ENCODE measurements at regions not wholly inside any gene's neighbourhood (a gene's known extent, or its start where the extent isn't known, plus 50 kb on each side); places are given as distances from the start of the nearest gene placed in this dataset.

DNA sequence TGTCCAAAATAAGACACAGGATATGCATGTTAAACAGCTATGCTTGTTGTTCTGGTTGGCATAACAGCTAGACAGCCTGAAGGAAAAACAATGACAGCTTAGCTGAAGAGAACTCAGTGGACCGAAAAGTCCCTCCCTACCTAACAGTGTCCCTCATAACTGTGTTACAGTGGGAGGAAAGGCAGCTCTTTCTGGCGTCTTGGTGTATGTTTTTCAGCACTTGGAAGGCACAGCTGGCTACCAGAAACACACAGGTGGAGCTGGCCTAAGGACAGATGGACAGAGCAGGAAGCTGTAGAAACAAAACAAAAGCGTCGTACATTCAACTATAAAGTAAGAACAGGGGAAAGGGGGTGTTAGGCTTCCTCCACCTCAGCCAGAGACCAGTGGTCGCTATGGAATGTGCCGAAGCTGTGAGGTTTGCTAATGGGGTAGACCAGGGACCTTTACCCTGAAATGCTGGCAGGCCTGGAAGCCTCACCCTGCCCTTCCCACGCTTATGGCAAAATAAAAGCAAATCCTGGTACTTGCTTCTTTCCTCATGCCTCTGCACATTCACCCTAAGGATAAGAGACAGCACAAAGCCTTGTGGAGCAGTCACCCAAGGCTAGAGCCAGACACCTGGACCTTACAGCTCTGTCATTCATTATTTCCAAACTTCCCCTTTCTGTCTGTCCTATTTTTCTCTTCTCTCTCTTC lies 103.5 kb upstream of the TRIB2 start:
- peak; percentile 59 for DNase-seq (ENCODE audit: low spot score)
- Histone ChIP-seq H3K79me2 (ENCODE audit: insufficient read depth, low read depth, low read length) (no peaks in the 10 kb centered on the region), H2AFZ (ENCODE audit: low read length) (peak overlapping the region; percentile 77), H3K9me3 (ENCODE audit: low read length) (no peaks in the 10 kb centered on the region), H4K20me1 (ENCODE audit: insufficient read depth, low read length) (no peaks in the 10 kb centered on the region), H3K4me1 (ENCODE audit: insufficient read depth, low read length, poor library complexity, severe bottlenecking) (peaks cover 40% of the 10 kb centered on the region), H3K4me3 (ENCODE audit: low read depth, low read length, poor library complexity, severe bottlenecking) (peak overlapping the region; percentile 10), H3K27ac (ENCODE audit: low read depth, low read length, poor library complexity, severe bottlenecking) (peak overlapping the region; percentile 33), H3K36me3 (ENCODE audit: insufficient read depth, low read length) (no peaks in the 10 kb centered on the region), H3K9me2 (ENCODE audit: insufficient read depth, low read length) (no peaks in the 10 kb centered on the region), H3K4me2 (ENCODE audit: low read length) (peak overlapping the region; percentile 61)
- TF ChIP-seq EZH2phosphoT487 (IDR thresholded peaks at IDR 0.05; ENCODE audit: borderline replicate concordance, low read depth, low read length): no peak
- TF ChIP-seq, protein P1, sequence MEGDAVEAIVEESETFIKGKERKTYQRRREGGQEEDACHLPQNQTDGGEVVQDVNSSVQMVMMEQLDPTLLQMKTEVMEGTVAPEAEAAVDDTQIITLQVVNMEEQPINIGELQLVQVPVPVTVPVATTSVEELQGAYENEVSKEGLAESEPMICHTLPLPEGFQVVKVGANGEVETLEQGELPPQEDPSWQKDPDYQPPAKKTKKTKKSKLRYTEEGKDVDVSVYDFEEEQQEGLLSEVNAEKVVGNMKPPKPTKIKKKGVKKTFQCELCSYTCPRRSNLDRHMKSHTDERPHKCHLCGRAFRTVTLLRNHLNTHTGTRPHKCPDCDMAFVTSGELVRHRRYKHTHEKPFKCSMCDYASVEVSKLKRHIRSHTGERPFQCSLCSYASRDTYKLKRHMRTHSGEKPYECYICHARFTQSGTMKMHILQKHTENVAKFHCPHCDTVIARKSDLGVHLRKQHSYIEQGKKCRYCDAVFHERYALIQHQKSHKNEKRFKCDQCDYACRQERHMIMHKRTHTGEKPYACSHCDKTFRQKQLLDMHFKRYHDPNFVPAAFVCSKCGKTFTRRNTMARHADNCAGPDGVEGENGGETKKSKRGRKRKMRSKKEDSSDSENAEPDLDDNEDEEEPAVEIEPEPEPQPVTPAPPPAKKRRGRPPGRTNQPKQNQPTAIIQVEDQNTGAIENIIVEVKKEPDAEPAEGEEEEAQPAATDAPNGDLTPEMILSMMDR (conservative IDR thresholded peaks at IDR 0.05; ENCODE audit: low read length): no peak
- BruUV-seq (replicated peaks): no TSS peak
- intact Hi-C loops (cut with micrococcal nuclease; ENCODE audit: unreplicated experiment): no loop called here
- ChIA-PET CTCF (ENCODE audit: unreplicated experiment) (interaction anchor here (0.5 to 1.5 kb wide), 2 partner anchors 23 to 637 kb away, joined by 3 to 6 read pairs; no protein-coding TSS in a partner anchor), POLR2A (interaction anchor here (0.6 to 3.2 kb wide), 19 partner anchors 8 to 488 kb away, joined by 3 to 33 read pairs (median 4); partner anchors contain the start of gene TRIB2)

DNA sequence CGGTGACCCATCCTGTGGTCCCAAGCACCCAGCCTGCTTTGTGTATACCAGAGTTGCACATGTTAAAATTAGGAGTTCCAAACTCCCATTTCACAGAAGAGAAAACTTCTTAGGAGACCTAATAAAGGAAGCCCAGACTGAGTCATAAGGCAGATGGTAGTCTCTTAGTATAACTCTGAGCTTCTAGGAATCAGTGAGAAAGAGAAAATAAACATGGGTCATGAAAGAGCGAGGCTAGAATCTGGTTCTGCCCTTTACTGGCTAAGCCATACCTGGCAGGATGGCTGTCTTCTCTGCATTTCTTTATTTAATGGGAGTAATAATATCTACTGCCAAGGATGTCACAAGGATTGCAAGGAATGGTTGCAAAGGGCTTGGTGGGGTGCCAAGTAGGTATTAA lies 101.2 kb upstream of the TRIB2 start:
- H2AFZ ChIP-seq (ENCODE audit: low read length): no peak overlapping the region
- H3K9me3 ChIP-seq (ENCODE audit: low read length): no peaks in the 10 kb centered on the region
- intact Hi-C loops (cut with micrococcal nuclease; ENCODE audit: unreplicated experiment): loop anchor here (5.0 kb wide), 1 partner anchor 102 kb away; the partner anchor contains the start of gene TRIB2
- H3K9me2 ChIP-seq (ENCODE audit: insufficient read depth, low read length): no peaks in the 10 kb centered on the region
- no peak for DNase-seq (ENCODE audit: low spot score)
- POLR2A ChIA-PET: no interaction called here
- H3K79me2 ChIP-seq (ENCODE audit: insufficient read depth, low read depth, low read length): no peaks in the 10 kb centered on the region
- BruUV-seq (replicated peaks): no TSS peak
- no peaks in the 10 kb centered on the region for H4K20me1 ChIP-seq (ENCODE audit: insufficient read depth, low read length)
- H3K36me3 ChIP-seq (ENCODE audit: insufficient read depth, low read length): no peaks in the 10 kb centered on the region
- CTCF ChIA-PET (ENCODE audit: unreplicated experiment): no interaction called here
- no peak overlapping the region for H3K4me2 ChIP-seq (ENCODE audit: low read length)
- TF ChIP-seq EZH2phosphoT487 (IDR thresholded peaks at IDR 0.05; ENCODE audit: borderline replicate concordance, low read depth, low read length): no peak
- TF ChIP-seq, protein P1 (conservative IDR thresholded peaks at IDR 0.05; ENCODE audit: low read length): no peak
- no peak overlapping the region for H3K27ac ChIP-seq (ENCODE audit: low read depth, low read length, poor library complexity, severe bottlenecking)
- peaks cover 40% of the 10 kb centered on the region for H3K4me1 ChIP-seq (ENCODE audit: insufficient read depth, low read length, poor library complexity, severe bottlenecking)
- H3K4me3 ChIP-seq (ENCODE audit: low read depth, low read length, poor library complexity, severe bottlenecking): no peak overlapping the region
